Stomach (tissue), 8 donors: ENCODE measurements at regions not wholly inside any gene's neighbourhood (a gene's known extent, or its start where the extent isn't known, plus 50 kb on each side); places are given as distances from the start of the nearest gene placed in this dataset.

ENCODE experiments used
- DNase-seq, 2 donors: peaks; one replicate each; pipeline versions ENCODE4 v3.0.0 to v3.0.0-alpha.2; 2013 to 2019
- H3K27ac ChIP-seq, 5 donors: fragments of 200-600 bp in 4 of 5; sonication (generic) in 4 of 5; one replicate each; pipeline ENCODE4 v1.5.1; 2013 to 2019; ENCODE audit warnings: mild to moderate bottlenecking in 1 of 5, moderate library complexity in 1 of 5
- H3K27me3 ChIP-seq, 3 donors: fragments of 200-600 bp; sonication (generic); one replicate each; pipeline ENCODE4 v1.5.1; 2017 to 2019; ENCODE audit warnings: mixed run types in 1 of 3
- H3K36me3 ChIP-seq, 4 donors: fragments of 200-600 bp; sonication (generic); 1 replicate in 3 of 4; 2 replicates in 1 of 4; pipeline ENCODE4 v1.5.1; 2016 to 2019
- H3K4me1 ChIP-seq, 4 donors: fragments of 200-600 bp; sonication (generic); one replicate each; pipeline ENCODE4 v1.5.1; 2016 to 2019
- H3K4me3 ChIP-seq, 4 donors: fragments of 200-600 bp; sonication (generic) in 3 of 4; one replicate each; pipeline ENCODE4 v1.5.1; 2016 to 2019; ENCODE audit warnings: mild to moderate bottlenecking in 1 of 4
- H3K9me3 ChIP-seq, 4 donors: fragments of 200-600 bp; sonication (generic); one replicate each; pipeline ENCODE4 v1.5.1; 2016 to 2019
- EP300 ChIP-seq: sonication (generic); formaldehyde crosslinking; IDR thresholded peaks from one replicate; pipeline ENCODE4 v1.6.1; 2017; ENCODE audit warnings: antibody characterized with exemption
- POLR2A ChIP-seq, 4 donors: fragments of 450-650 bp; IDR thresholded peaks; one replicate each; pipeline ENCODE4 v1.6.1; 2016; ENCODE audit warnings: antibody characterized with exemption in 4 of 4, control low read depth in 2 of 4, mild to moderate bottlenecking in 1 of 4, moderate library complexity in 1 of 4
- POLR2AphosphoS5 ChIP-seq, 3 donors: sonication (generic); formaldehyde crosslinking; IDR thresholded peaks; one replicate each; pipeline ENCODE4 v1.6.1; 2016; ENCODE audit warnings: antibody characterized with exemption in 3 of 3
- WGBS, 5 donors: extraction: QIAGEN DNeasy Blood & Tissue Kit in 3 of 5; methylation state at CpG; one replicate each; pipeline versions ENCODE4 v1.1.5 to v1.1.7; 2013 to 2018; 5-methylcytosine and 5-hydroxymethylcytosine counted together
- intact Hi-C: fragments of 100-400 bp; cut with DNase I; formaldehyde crosslinking; loops from one replicate; pipeline ENCODE4 v1.15.1; 2023; ENCODE audit warnings: low total_unique reads
- TF ChIP-seq, protein P1 (sequence below), 7 experiments: fragments of 450-650 bp in 4 of 7; fragments of 200-600 bp in 3 of 7; sonication (generic) in 3 of 7; IDR thresholded peaks; one replicate each; pipeline ENCODE4 v1.5.1; 2016 to 2019; ENCODE audit warnings: antibody characterized with exemption in 7 of 7, control low read depth in 2 of 7, mild to moderate bottlenecking in 1 of 7
- donor health status: healthy with polysubstance abuse.
- donor health status: Bipolar disorder and iron deficiency.
- donor health status: healthy.

- peaks cover 0 to 86% (median 28%) of the 10 kb centered on the region in 3 donors for H3K27me3 ChIP-seq
- no peaks in the 10 kb centered on the region for H3K4me1 ChIP-seq
- no peak overlapping the region for H3K4me3 ChIP-seq
- H3K27ac ChIP-seq = no peak overlapping the region
- intact Hi-C loops = no loop called here
- H3K9me3 ChIP-seq = peaks cover 3 to 20% (median 18%) of the 10 kb centered on the region in 4 donors
- no peak for DNase-seq
- H3K36me3 ChIP-seq = no peaks in the 10 kb centered on the region
- TF ChIP-seq POLR2AphosphoS5 (IDR thresholded peaks at IDR 0.05) = no peak
- 15 to 21% (median 19%) methylated on average over 7 of the region's 7 CpGs for WGBS, 5 donors
Observed at GRCh38 chr5:176711883-176712282, 64.6 kb downstream of the TSPAN17 start.

DNA sequence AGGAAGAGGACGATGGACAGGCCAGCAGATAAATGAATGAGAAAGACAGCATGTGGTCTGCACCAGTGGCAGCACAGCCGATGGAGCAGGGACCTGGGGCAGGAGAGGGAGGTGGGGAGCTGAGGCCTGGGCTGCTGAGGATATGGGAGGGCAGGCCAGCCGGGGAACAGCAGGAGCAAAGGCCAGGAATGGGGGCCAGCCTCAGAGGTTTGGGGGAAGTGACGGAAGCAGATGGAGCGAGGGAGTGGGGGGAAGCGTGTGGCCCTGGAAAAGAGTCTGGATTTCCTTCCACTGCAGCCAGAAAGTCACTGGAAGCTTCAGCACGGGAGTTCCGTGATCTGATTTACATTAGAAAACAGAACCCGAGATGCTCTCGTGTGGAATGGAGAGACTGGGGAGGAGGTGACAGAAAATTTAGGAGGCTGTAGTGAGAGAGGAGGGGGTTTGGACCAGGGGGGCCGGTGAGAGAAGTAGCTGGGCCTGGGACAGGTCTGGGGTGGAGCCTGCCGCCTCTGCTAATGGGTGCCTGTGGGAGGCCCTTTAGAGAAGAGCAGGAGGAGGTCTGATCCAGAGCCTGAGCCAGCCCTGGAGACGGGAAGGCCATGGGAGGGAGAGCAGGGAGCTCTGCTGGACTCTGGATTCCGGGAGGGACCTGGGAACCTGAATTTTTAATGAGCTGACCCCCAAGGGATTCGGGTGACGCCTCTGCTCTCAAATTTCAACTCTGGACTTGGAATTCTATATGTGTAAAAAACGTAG is 65.4 kb downstream of the TSPAN17 start:
- no peaks in the 10 kb centered on the region for H3K4me1 ChIP-seq
- intact Hi-C loops = no loop called here

DNA sequence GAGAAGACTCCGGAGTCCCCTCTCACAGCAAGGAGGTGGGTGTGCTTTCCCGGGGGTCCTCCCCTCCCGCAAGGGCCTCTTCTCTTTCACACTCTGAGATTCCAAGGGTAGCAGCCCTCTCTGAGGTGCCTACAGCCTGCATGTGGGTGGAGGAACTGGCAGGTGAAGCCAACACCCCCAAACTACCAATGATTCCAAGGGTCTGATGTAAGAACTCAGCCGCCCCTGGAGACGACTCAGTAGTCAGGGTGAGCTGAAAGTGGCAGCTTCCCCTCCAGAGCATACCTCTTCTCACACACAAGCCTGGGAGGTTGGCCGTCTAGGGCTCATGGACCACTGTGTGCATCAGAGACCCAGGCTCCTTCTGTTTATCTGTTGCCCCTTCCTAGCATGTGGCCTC is 66.1 kb downstream of the TSPAN17 start:
- peaks cover 0 to 90% (median 35%) of the 10 kb centered on the region in 3 donors for H3K27me3 ChIP-seq
- DNase-seq = no peak
- H3K4me1 ChIP-seq = no peaks in the 10 kb centered on the region
- no peak overlapping the region for H3K27ac ChIP-seq
- intact Hi-C loops = no loop called here
- 76 to 89% (median 88%) methylated on average over 6 of the region's 6 CpGs for WGBS, 5 donors
- H3K9me3 ChIP-seq = peaks cover 3 to 20% (median 18%) of the 10 kb centered on the region in 4 donors
- no peaks in the 10 kb centered on the region for H3K36me3 ChIP-seq
- TF ChIP-seq, protein P1, sequence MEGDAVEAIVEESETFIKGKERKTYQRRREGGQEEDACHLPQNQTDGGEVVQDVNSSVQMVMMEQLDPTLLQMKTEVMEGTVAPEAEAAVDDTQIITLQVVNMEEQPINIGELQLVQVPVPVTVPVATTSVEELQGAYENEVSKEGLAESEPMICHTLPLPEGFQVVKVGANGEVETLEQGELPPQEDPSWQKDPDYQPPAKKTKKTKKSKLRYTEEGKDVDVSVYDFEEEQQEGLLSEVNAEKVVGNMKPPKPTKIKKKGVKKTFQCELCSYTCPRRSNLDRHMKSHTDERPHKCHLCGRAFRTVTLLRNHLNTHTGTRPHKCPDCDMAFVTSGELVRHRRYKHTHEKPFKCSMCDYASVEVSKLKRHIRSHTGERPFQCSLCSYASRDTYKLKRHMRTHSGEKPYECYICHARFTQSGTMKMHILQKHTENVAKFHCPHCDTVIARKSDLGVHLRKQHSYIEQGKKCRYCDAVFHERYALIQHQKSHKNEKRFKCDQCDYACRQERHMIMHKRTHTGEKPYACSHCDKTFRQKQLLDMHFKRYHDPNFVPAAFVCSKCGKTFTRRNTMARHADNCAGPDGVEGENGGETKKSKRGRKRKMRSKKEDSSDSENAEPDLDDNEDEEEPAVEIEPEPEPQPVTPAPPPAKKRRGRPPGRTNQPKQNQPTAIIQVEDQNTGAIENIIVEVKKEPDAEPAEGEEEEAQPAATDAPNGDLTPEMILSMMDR (IDR thresholded peaks at IDR 0.05) = no peak
- no peak overlapping the region for H3K4me3 ChIP-seq

More for the DNA sequence above, 65.4 kb downstream of the TSPAN17 start:
- Histone ChIP-seq H3K36me3 (no peaks in the 10 kb centered on the region), H3K4me3 (no peak overlapping the region), H3K27ac (no peak overlapping the region), H3K9me3 (peaks cover 3 to 20% (median 18%) of the 10 kb centered on the region in 4 donors), H3K27me3 (peaks cover 0 to 90% (median 34%) of the 10 kb centered on the region in 3 donors)
- WGBS, 5 donors = 27 to 40% (median 34%) methylated on average over 17 of the region's 17 CpGs
- no peak for DNase-seq
- no peak for TF ChIP-seq POLR2A (IDR thresholded peaks at IDR 0.05)
- no peak for TF ChIP-seq POLR2AphosphoS5 (IDR thresholded peaks at IDR 0.05)
- TF ChIP-seq, protein P1 (IDR thresholded peaks at IDR 0.05) = no peak
- TF ChIP-seq EP300 = no peak

GRCh38 chr5:176714067-176714466 is 66.8 kb downstream of the TSPAN17 start:
- 74 to 88% (median 83%) methylated on average over 4 of the region's 4 CpGs for WGBS, 5 donors
- intact Hi-C loops = no loop called here

More at GRCh38 chr5:176714067-176714466, 66.8 kb downstream of the TSPAN17 start:
- no peak overlapping the region for H3K4me3 ChIP-seq
- peaks cover 0 to 89% (median 35%) of the 10 kb centered on the region in 3 donors for H3K27me3 ChIP-seq
- H3K27ac ChIP-seq = no peak overlapping the region
- no peaks in the 10 kb centered on the region for H3K36me3 ChIP-seq
- H3K9me3 ChIP-seq = peaks cover 3 to 20% (median 18%) of the 10 kb centered on the region in 4 donors
- TF ChIP-seq EP300 = no peak
- TF ChIP-seq POLR2AphosphoS5 (IDR thresholded peaks at IDR 0.05) = no peak
- no peak for TF ChIP-seq POLR2A (IDR thresholded peaks at IDR 0.05)
- TF ChIP-seq, protein P1 (IDR thresholded peaks at IDR 0.05) = no peak
- no peak for DNase-seq
- H3K4me1 ChIP-seq = no peaks in the 10 kb centered on the region
